Liver (tissue), 8 donors: ENCODE measurements at regions not wholly inside any gene's neighbourhood (a gene's known extent, or its start where the extent isn't known, plus 50 kb on each side); places are given as distances from the start of the nearest gene placed in this dataset.

ENCODE experiments used
- DNase-seq: peaks from one replicate; pipeline ENCODE4 v3.0.0-alpha.2; 2017; ENCODE audit warnings: low spot score
- H3K27ac ChIP-seq, 2 donors: one replicate each; pipeline ENCODE4 v1.7.0; 2013; ENCODE audit warnings: inconsistent platforms in 2 of 2, low read length in 2 of 2, control low read depth in 1 of 2, low read depth in 1 of 2, mild to moderate bottlenecking in 1 of 2
- H3K27me3 ChIP-seq, 4 donors: one replicate each; pipeline versions ENCODE4 v1.6.1 to v1.7.0; 2013; ENCODE audit warnings: low read length in 3 of 4, inconsistent platforms in 1 of 4, mild to moderate bottlenecking in 1 of 4, moderate library complexity in 1 of 4; ENCODE audit not compliant: control insufficient read depth in 4 of 4, insufficient read depth in 4 of 4
- H3K36me3 ChIP-seq, 4 donors: one replicate each; pipeline versions ENCODE4 v1.6.1 to v1.7.0; 2013; ENCODE audit warnings: low read length in 3 of 4, mild to moderate bottlenecking in 3 of 4, low read depth in 1 of 4, moderate library complexity in 1 of 4; ENCODE audit not compliant: control insufficient read depth in 4 of 4, insufficient read depth in 3 of 4
- H3K4me1 ChIP-seq, 4 donors: one replicate each; pipeline versions ENCODE4 v1.6.1 to v1.7.0; 2013; ENCODE audit warnings: low read length in 3 of 4, mild to moderate bottlenecking in 3 of 4, moderate library complexity in 1 of 4; ENCODE audit not compliant: control insufficient read depth in 4 of 4, insufficient read depth in 4 of 4
- H3K4me3 ChIP-seq, 3 donors: one replicate each; pipeline versions ENCODE4 v1.6.1 to v1.7.0; 2013; ENCODE audit warnings: low read length in 3 of 3, control low read depth in 1 of 3, low read depth in 1 of 3, mild to moderate bottlenecking in 1 of 3
- H3K9ac ChIP-seq, 2 donors: one replicate each; pipeline ENCODE4 v1.7.0; 2013; ENCODE audit warnings: low read length in 2 of 2, mild to moderate bottlenecking in 2 of 2, moderate library complexity in 2 of 2, control low read depth in 1 of 2, low read depth in 1 of 2
- H3K9me3 ChIP-seq, 4 donors: one replicate each; pipeline versions ENCODE4 v1.6.1 to v1.7.0; 2013; ENCODE audit warnings: low read length in 3 of 4; ENCODE audit not compliant: control insufficient read depth in 4 of 4
- EGR1 ChIP-seq, 2 donors: IDR thresholded peaks; 2 replicates each; pipeline ENCODE4 v1.6.1; 2016 to 2018; ENCODE audit warnings: antibody characterized with exemption in 2 of 2, low read depth in 2 of 2
- FOXA1 ChIP-seq: IDR thresholded peaks from 2 replicates; pipeline ENCODE4 v1.6.1; 2016; ENCODE audit warnings: antibody characterized with exemption
- FOXA2 ChIP-seq: IDR thresholded peaks from 2 replicates; pipeline ENCODE4 v1.6.1; 2016; ENCODE audit warnings: antibody characterized with exemption
- GABPA ChIP-seq, 2 donors: IDR thresholded peaks in 1 of 2; conservative IDR thresholded peaks in 1 of 2; 2 replicates each; pipeline ENCODE4 v1.6.1; 2016; ENCODE audit warnings: antibody characterized with exemption in 2 of 2, mild to moderate bottlenecking in 1 of 2, moderate library complexity in 1 of 2
- HNF4A ChIP-seq, 2 donors: conservative IDR thresholded peaks; 2 replicates each; pipeline ENCODE4 v1.6.1; 2016; ENCODE audit warnings: antibody characterized with exemption in 2 of 2, mild to moderate bottlenecking in 2 of 2
- HNF4G ChIP-seq: IDR thresholded peaks from 2 replicates; pipeline ENCODE4 v1.6.1; 2016; ENCODE audit warnings: antibody characterized with exemption
- NR2F2 ChIP-seq: IDR thresholded peaks from 2 replicates; pipeline ENCODE4 v1.6.1; 2016; ENCODE audit warnings: antibody characterized with exemption
- RAD21 ChIP-seq, 2 donors: IDR thresholded peaks; 2 replicates each; pipeline ENCODE4 v1.6.1; 2016; ENCODE audit warnings: antibody characterized with exemption in 2 of 2, mild to moderate bottlenecking in 2 of 2
- RXRA ChIP-seq, 2 donors: IDR thresholded peaks; 2 replicates each; pipeline ENCODE4 v1.6.1; 2017 to 2018; ENCODE audit warnings: antibody characterized with exemption in 2 of 2, mild to moderate bottlenecking in 1 of 2
- SP1 ChIP-seq: IDR thresholded peaks from 2 replicates; pipeline ENCODE4 v1.6.1; 2018; ENCODE audit warnings: antibody characterized with exemption, mild to moderate bottlenecking
- TAF1 ChIP-seq: conservative IDR thresholded peaks from 2 replicates; pipeline ENCODE4 v1.6.1; 2016; ENCODE audit warnings: antibody characterized with exemption, mild to moderate bottlenecking
- YY1 ChIP-seq: IDR thresholded peaks from 2 replicates; pipeline ENCODE4 v1.6.1; 2016; ENCODE audit warnings: antibody characterized with exemption, mild to moderate bottlenecking
- WGBS: extraction: QIAGEN DNeasy Blood & Tissue Kit; methylation state at CpG from one replicate; pipeline ENCODE4 v1.1.7; 2013; 5-methylcytosine and 5-hydroxymethylcytosine counted together
- TF ChIP-seq, protein P1 (sequence below): fragments of 150-350 bp; IDR thresholded peaks from 2 replicates; pipeline ENCODE4 v1.5.1; 2017; ENCODE audit warnings: improper control_type of control experiment, low read depth, low read length; ENCODE audit not compliant: missing input control
- TF ChIP-seq, protein P2 (sequence below): IDR thresholded peaks from 2 replicates; pipeline ENCODE4 v1.6.1; 2016; ENCODE audit warnings: antibody characterized with exemption
- TF ChIP-seq, protein P3 (sequence below): IDR thresholded peaks from 2 replicates; pipeline ENCODE4 v1.6.1; 2016; ENCODE audit warnings: antibody characterized with exemption
- TF ChIP-seq, protein P4 (sequence below): IDR thresholded peaks from 2 replicates; pipeline ENCODE4 v1.6.1; 2016; ENCODE audit warnings: antibody characterized with exemption, mild to moderate bottlenecking
- TF ChIP-seq, protein P5 (sequence below): IDR thresholded peaks from 2 replicates; pipeline ENCODE4 v1.6.1; 2016; ENCODE audit warnings: antibody characterized with exemption
- donor health status: healthy.
- donor health status: healthy.
- donor health status: healthy.
- donor health status: healthy.
- donor health status: healthy.

DNA sequence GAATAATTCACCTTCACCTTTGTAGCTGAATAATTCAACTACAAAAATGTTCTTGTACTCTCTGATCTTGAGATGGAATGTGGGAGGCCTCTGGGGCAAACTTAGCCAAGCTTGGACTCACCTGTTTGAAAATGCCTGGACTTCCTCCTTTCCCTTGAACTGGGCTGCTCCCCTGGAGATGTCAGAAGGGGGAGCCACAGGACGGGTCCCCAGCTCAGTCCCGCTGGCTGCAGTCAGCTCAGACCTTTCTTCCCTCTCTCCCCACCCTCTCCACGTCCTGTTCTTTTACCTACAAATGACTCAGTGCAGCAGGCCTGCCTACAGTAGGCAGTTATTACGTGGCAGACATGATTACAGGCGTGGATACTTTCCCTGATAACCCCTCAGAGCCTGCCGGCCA lies 131.5 kb upstream of the RALGAPA2 start:
- Histone ChIP-seq H3K4me3 (no peak overlapping the region), H3K36me3 (no peaks in the 10 kb centered on the region), H3K9ac (no peak overlapping the region), H3K9me3 (no peaks in the 10 kb centered on the region), H3K27me3 (no peaks in the 10 kb centered on the region), H3K4me1 (no peaks in the 10 kb centered on the region), H3K27ac (no peak overlapping the region)
- no peak for DNase-seq
- WGBS, result 54% methylated on average over 6 of the region's 6 CpGs
- TF ChIP-seq TAF1 (no peak), SP1 (no peak), HNF4G (no peak), RXRA (IDR thresholded peaks at IDR 0.05) (no peak), FOXA2 (no peak), HNF4A (conservative IDR thresholded peaks at IDR 0.05) (no peak), RAD21 (IDR thresholded peaks at IDR 0.05) (no peak), GABPA (IDR thresholded peaks at IDR 0.05 in 1 of 2, conservative IDR thresholded peaks at IDR 0.05 in 1 of 2) (no peak), EGR1 (IDR thresholded peaks at IDR 0.05; ENCODE audit: low read depth in 2 of 2) (no peak), FOXA1 (no peak), NR2F2 (no peak)
- TF ChIP-seq, protein P1, sequence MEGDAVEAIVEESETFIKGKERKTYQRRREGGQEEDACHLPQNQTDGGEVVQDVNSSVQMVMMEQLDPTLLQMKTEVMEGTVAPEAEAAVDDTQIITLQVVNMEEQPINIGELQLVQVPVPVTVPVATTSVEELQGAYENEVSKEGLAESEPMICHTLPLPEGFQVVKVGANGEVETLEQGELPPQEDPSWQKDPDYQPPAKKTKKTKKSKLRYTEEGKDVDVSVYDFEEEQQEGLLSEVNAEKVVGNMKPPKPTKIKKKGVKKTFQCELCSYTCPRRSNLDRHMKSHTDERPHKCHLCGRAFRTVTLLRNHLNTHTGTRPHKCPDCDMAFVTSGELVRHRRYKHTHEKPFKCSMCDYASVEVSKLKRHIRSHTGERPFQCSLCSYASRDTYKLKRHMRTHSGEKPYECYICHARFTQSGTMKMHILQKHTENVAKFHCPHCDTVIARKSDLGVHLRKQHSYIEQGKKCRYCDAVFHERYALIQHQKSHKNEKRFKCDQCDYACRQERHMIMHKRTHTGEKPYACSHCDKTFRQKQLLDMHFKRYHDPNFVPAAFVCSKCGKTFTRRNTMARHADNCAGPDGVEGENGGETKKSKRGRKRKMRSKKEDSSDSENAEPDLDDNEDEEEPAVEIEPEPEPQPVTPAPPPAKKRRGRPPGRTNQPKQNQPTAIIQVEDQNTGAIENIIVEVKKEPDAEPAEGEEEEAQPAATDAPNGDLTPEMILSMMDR, result no peak
- TF ChIP-seq, protein P2, sequence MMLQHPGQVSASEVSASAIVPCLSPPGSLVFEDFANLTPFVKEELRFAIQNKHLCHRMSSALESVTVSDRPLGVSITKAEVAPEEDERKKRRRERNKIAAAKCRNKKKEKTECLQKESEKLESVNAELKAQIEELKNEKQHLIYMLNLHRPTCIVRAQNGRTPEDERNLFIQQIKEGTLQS, result no peak
- TF ChIP-seq, protein P3, sequence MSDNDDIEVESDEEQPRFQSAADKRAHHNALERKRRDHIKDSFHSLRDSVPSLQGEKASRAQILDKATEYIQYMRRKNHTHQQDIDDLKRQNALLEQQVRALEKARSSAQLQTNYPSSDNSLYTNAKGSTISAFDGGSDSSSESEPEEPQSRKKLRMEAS, result no peak

DNA sequence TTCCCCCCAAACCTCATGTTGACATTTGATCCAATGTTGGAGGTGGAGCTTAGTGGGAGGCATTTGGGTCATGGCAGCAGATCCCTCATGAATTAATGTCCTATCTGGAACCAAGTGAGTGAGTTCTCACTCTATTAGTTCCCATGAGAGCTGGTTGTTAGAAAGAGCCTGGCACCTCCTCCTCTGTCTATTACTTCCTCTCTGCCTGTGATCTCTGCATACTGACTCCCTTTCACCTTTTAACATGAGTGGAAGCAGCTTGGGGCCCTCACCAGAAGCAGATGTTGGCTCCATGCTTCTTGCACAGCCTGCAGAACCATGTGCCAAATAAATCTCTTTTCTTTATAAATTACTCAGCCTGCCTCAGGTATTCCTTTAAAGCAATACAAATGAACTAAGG lies 127.3 kb upstream of the RALGAPA2 start:
- Histone ChIP-seq H3K4me1 (peaks cover 0 to 5% (median 4%) of the 10 kb centered on the region in 4 donors), H3K36me3 (no peaks in the 10 kb centered on the region), H3K9ac (no peak overlapping the region), H3K27me3 (no peaks in the 10 kb centered on the region), H3K4me3 (no peak overlapping the region), H3K9me3 (no peaks in the 10 kb centered on the region), H3K27ac (no peak overlapping the region)
- TF ChIP-seq SP1 (no peak), FOXA1 (no peak), HNF4A (conservative IDR thresholded peaks at IDR 0.05) (no peak), RXRA (IDR thresholded peaks at IDR 0.05) (no peak), HNF4G (no peak), RAD21 (IDR thresholded peaks at IDR 0.05) (no peak), YY1 (no peak)
- TF ChIP-seq, protein P4, sequence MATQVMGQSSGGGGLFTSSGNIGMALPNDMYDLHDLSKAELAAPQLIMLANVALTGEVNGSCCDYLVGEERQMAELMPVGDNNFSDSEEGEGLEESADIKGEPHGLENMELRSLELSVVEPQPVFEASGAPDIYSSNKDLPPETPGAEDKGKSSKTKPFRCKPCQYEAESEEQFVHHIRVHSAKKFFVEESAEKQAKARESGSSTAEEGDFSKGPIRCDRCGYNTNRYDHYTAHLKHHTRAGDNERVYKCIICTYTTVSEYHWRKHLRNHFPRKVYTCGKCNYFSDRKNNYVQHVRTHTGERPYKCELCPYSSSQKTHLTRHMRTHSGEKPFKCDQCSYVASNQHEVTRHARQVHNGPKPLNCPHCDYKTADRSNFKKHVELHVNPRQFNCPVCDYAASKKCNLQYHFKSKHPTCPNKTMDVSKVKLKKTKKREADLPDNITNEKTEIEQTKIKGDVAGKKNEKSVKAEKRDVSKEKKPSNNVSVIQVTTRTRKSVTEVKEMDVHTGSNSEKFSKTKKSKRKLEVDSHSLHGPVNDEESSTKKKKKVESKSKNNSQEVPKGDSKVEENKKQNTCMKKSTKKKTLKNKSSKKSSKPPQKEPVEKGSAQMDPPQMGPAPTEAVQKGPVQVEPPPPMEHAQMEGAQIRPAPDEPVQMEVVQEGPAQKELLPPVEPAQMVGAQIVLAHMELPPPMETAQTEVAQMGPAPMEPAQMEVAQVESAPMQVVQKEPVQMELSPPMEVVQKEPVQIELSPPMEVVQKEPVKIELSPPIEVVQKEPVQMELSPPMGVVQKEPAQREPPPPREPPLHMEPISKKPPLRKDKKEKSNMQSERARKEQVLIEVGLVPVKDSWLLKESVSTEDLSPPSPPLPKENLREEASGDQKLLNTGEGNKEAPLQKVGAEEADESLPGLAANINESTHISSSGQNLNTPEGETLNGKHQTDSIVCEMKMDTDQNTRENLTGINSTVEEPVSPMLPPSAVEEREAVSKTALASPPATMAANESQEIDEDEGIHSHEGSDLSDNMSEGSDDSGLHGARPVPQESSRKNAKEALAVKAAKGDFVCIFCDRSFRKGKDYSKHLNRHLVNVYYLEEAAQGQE, result no peak
- TF ChIP-seq, protein P2, result no peak
- TF ChIP-seq, protein P5, sequence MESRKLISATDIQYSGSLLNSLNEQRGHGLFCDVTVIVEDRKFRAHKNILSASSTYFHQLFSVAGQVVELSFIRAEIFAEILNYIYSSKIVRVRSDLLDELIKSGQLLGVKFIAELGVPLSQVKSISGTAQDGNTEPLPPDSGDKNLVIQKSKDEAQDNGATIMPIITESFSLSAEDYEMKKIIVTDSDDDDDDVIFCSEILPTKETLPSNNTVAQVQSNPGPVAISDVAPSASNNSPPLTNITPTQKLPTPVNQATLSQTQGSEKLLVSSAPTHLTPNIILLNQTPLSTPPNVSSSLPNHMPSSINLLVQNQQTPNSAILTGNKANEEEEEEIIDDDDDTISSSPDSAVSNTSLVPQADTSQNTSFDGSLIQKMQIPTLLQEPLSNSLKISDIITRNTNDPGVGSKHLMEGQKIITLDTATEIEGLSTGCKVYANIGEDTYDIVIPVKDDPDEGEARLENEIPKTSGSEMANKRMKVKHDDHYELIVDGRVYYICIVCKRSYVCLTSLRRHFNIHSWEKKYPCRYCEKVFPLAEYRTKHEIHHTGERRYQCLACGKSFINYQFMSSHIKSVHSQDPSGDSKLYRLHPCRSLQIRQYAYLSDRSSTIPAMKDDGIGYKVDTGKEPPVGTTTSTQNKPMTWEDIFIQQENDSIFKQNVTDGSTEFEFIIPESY, result no peak
- no peak for DNase-seq
